T-helper 17 cell (primary cell): ENCODE measurements at regions not wholly inside any gene's neighbourhood (a gene's known extent, or its start where the extent isn't known, plus 50 kb on each side); places are given as distances from the start of the nearest gene placed in this dataset.

Experiments
- ATAC-seq: fragments of 150-1000 bp; cut with Tn5 transposase; 2 replicates; pipeline ENCODE4 v1.10.0; 2021; ENCODE audit warnings: mild to moderate bottlenecking, moderate library complexity
- DNase-seq, 3 donors: peaks; one replicate each; pipeline versions ENCODE4 v3.0.0 to v3.0.0-alpha.2; 2020 to 2021
- H3K9me3 ChIP-seq: one replicate; pipeline ENCODE4 v1.7.0; 2013; ENCODE audit warnings: low read length, mild to moderate bottlenecking; ENCODE audit not compliant: control insufficient read depth, poor library complexity, severe bottlenecking
- H3K27ac Mint-ChIP-seq: one replicate; pipeline ENCODE4 v1.8.0; 2022; ENCODE audit warnings: mild to moderate bottlenecking, moderate library complexity, mixed read lengths
- H3K27me3 Mint-ChIP-seq: one replicate; pipeline ENCODE4 v1.8.0; 2022; ENCODE audit warnings: mixed read lengths
- H3K36me3 Mint-ChIP-seq: one replicate; pipeline ENCODE4 v1.8.0; 2022; ENCODE audit warnings: low read depth, mixed read lengths
- H3K4me1 Mint-ChIP-seq: one replicate; pipeline ENCODE4 v1.8.0; 2022; ENCODE audit warnings: mild to moderate bottlenecking, mixed read lengths
- H3K4me3 Mint-ChIP-seq: one replicate; pipeline ENCODE4 v1.8.0; 2022; ENCODE audit warnings: mild to moderate bottlenecking, moderate library complexity, mixed read lengths

DNA sequence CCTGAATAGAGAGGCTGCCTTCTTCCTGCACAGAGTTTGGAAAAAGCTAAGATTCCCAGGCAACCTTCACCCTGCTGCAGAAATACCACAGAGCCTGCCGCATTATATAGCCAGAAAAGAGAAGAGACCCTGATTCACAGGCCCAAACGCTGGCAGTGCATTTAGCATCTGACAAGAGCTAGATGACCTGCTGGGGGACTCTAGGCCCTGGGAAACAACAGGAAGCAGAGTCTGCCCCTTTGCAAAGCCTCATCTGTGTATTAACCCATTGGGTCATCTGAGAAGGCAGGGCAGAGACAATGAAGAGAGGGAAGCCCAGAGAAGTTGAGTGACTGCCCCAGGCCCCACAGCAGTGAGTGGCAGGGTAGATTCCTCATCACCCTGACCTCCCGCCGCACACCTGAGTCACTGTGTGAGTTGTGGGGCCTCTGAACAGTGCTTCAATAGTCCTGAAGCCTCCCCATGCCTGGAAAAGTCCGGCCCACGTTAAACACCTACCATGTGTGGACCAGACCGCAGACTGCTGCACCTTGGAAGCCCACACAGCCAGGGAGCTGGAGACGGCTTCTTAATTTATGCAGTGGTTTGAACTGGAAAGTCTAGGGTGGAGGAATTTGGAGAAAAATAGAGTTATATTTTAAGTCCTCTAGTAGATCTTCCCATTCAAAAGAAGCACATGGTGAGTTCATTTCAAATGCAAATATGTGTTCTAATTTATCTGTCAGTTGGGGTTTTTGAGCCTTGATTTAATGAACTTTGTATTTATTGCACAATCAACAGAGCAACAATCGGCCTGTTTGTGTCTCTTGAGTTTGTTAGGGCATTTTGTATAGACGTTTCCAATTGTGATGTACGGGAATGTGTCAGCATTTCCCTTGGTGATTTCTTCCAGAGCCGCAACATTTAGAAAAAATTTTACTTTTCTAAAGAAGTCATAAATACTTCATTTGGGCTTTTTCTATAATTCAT lies 80.4 kb upstream of the GPR26 start:
- no peak overlapping the region for H3K4me3 Mint-ChIP-seq
- no peak for ATAC-seq
- no peak overlapping the region for H3K27ac Mint-ChIP-seq
- no peaks in the 10 kb centered on the region for H3K9me3 ChIP-seq
- H3K27me3 Mint-ChIP-seq: peaks cover 66% of the 10 kb centered on the region
- peaks cover 7% of the 10 kb centered on the region for H3K36me3 Mint-ChIP-seq
- H3K4me1 Mint-ChIP-seq: peaks cover 3% of the 10 kb centered on the region
- no peak for DNase-seq

DNA sequence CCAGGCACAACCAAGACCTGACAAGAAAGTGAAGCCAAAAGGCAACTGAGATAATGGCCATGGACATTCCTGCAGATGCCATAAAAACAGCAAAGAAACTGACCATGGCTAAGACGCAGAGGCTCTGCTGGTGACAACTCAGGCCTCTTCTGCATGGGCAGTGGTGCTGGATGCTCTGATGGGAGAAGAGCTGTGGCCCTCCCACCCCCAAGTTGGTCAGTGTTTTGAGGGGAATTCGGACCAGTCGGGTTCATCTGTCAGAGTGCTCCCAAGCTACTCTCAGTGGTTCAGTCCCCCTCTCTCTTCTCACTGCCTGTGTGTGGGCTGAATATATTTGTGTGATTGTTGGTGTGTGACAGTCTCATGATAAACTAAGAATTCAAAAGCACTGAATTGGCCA lies 79.0 kb upstream of the GPR26 start:
- Mint-ChIP-seq H3K27ac (no peak overlapping the region), H3K27me3 (peaks cover 60% of the 10 kb centered on the region), H3K36me3 (peaks cover 3% of the 10 kb centered on the region), H3K4me3 (no peak overlapping the region), H3K4me1 (no peaks in the 10 kb centered on the region)
- no peaks in the 10 kb centered on the region for H3K9me3 ChIP-seq
- ATAC-seq (no peak), DNase-seq (no peak)

DNA sequence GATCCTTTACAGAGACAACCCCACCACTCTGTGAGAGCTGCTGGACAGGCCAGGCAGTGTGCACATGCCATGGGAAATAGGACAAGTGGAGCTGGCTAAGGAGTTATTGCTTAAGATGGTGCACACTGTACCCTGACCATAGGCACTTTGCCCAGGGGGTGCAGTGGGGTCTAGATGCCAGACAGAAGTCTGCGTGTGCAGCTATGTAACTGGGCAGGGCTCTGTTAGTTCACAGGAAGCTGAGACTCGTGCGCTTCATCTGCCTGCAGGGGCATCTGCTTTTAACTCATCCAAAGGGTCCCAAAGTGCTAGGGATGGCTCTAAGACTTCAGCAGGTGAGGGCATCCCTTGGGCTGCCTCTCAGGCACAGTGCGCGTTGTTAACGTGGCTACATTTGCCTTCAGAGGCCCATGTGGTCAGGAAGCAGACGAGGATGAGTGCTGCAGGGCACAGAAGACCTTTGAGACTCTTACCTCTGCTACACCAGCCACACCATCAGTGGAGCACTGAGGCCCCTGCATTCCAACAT lies 77.7 kb upstream of the GPR26 start:
- Mint-ChIP-seq H3K27ac (no peak overlapping the region), H3K4me1 (no peaks in the 10 kb centered on the region), H3K27me3 (peaks cover 46% of the 10 kb centered on the region), H3K36me3 (peaks cover 3% of the 10 kb centered on the region), H3K4me3 (no peak overlapping the region)
- ATAC-seq: no peak
- DNase-seq: no peak
- no peaks in the 10 kb centered on the region for H3K9me3 ChIP-seq

- Mint-ChIP-seq H3K4me1 (no peaks in the 10 kb centered on the region), H3K4me3 (no peak overlapping the region), H3K27ac (no peak overlapping the region), H3K36me3 (no peaks in the 10 kb centered on the region), H3K27me3 (peaks cover 35% of the 10 kb centered on the region)
- ATAC-seq: no peak
- no peaks in the 10 kb centered on the region for H3K9me3 ChIP-seq
- DNase-seq: no peak
Measured at GRCh38 chr10:123595661-123596060, 70.5 kb upstream of the GPR26 start.

DNA sequence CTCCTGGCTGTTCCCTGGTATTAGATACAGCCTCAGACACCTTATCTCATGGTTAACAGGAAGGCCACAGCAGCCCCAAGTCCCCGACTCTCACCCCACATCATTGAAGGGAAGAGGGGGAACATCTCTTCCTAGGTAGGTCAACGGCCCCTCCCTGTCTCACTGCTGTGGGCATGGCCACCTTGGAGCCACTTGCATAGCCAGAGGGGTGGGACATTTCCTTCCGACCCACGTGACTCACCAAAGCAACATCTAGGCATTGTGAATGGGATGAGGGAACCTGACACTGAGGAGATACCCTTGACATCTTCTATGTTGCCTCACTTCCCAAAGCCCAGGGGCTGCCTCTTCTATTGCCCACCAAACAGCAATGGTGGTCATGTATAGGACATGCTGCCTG lies 68.5 kb upstream of the GPR26 start:
- H3K4me3 Mint-ChIP-seq: no peak overlapping the region
- ATAC-seq: no peak
- H3K27ac Mint-ChIP-seq: no peak overlapping the region
- H3K4me1 Mint-ChIP-seq: no peaks in the 10 kb centered on the region
- no peaks in the 10 kb centered on the region for H3K9me3 ChIP-seq
- peaks cover 27% of the 10 kb centered on the region for H3K27me3 Mint-ChIP-seq
- H3K36me3 Mint-ChIP-seq: no peaks in the 10 kb centered on the region
- no peak for DNase-seq

DNA sequence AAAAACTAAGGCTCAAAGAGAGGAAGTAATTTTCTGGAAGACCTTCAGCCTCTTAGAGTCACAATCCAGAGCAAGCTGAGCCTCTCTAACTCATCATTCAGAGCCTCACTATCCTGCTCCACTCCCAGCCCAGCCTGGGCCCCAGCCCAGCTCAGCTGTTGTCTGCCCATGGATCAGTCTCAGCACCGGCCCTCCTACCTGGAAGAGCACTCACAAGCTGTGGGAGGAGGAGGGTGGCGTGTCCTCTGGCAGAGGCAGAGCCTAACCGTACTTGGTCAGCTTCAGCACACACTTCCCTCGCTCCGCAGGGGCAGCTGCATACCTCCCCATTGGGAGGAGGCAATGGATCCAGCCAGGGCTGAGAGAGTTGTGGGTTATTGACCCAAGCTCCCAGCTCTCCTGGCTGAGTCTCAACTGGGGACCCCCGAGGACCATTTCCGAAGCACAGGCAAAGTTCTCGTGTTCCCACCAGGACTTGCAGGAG lies 66.7 kb upstream of the GPR26 start:
- no peak overlapping the region for H3K27ac Mint-ChIP-seq
- no peak for ATAC-seq
- H3K36me3 Mint-ChIP-seq: no peaks in the 10 kb centered on the region
- H3K9me3 ChIP-seq: no peaks in the 10 kb centered on the region
- H3K4me1 Mint-ChIP-seq: no peaks in the 10 kb centered on the region
- H3K27me3 Mint-ChIP-seq: peaks cover 30% of the 10 kb centered on the region
- DNase-seq: no peak
- H3K4me3 Mint-ChIP-seq: no peak overlapping the region

DNA sequence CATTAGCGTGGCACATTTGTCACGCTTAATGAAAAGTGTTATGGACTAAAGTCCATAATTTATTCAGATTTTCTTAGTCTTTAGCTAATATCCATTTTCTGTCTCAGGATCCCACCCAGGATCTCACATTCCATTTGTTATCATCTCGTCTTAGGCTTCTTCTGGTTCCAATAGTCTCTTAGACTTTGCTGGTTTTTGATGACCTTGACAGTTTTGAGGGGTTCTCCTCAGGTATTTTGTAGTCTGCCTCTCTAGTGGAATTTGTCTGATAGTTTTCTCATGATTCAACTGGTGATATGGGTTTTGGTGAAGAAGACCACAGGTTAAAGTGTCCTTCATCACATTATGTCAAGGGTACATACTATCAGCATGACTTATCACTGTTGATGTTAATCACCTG lies 66.0 kb upstream of the GPR26 start:
- Mint-ChIP-seq H3K27ac (no peak overlapping the region), H3K4me3 (no peak overlapping the region), H3K4me1 (no peaks in the 10 kb centered on the region), H3K27me3 (peaks cover 29% of the 10 kb centered on the region), H3K36me3 (no peaks in the 10 kb centered on the region)
- DNase-seq (no peak), ATAC-seq (no peak)
- H3K9me3 ChIP-seq: no peaks in the 10 kb centered on the region

DNA sequence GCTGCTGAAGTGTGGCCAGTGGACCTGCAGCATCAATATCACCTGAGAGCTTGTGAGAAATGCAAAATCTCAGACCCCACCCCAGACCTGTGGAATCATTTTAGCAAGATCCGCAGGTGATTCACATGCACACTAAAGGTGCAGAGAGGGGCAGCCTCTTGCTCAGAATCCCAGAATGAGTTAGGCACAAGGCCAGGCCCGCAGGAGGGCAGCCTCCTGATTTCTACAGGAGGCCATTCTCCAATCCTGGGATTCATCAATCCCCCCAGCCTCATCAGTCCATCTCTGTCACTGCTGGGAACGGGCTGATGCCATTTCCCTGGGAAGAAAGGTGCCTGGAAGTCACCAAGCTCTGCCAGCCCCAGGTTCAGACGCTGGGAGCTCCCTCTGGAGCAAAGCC lies 63.0 kb upstream of the GPR26 start:
- Mint-ChIP-seq H3K27me3 (peaks cover 24% of the 10 kb centered on the region), H3K27ac (no peak overlapping the region), H3K4me1 (no peaks in the 10 kb centered on the region), H3K4me3 (no peak overlapping the region), H3K36me3 (no peaks in the 10 kb centered on the region)
- H3K9me3 ChIP-seq: no peaks in the 10 kb centered on the region
- DNase-seq: no peak
- ATAC-seq: no peak

GRCh38 chr10:123604506-123604905 lies 61.6 kb upstream of the GPR26 start:
- no peak overlapping the region for H3K27ac Mint-ChIP-seq
- ATAC-seq: no peak
- H3K36me3 Mint-ChIP-seq: no peaks in the 10 kb centered on the region
- no peak overlapping the region for H3K4me3 Mint-ChIP-seq
- no peaks in the 10 kb centered on the region for H3K4me1 Mint-ChIP-seq
- no peak for DNase-seq
- no peaks in the 10 kb centered on the region for H3K9me3 ChIP-seq
- H3K27me3 Mint-ChIP-seq: peaks cover 25% of the 10 kb centered on the region

DNA sequence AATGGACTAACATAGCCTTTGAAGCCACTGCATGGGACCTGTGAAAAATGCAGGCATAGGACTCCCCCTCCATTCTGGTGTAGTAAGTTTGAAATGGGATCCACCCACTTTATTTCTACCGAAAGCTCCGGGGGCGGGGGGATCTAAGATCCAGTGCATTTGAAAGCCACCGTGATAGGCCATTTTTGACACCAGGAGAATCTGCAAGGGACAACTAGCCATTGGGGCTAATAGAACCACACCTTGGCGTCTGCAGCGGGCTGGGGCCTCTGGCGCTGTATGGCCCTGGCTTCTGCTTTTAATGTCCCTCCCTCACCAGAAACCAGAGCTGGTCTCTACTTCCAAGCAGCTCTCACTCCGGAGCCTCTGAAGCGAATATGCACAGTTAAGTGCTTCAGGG lies 60.1 kb upstream of the GPR26 start:
- Mint-ChIP-seq H3K27me3 (peaks cover 23% of the 10 kb centered on the region), H3K4me1 (no peaks in the 10 kb centered on the region), H3K4me3 (no peak overlapping the region), H3K27ac (no peak overlapping the region), H3K36me3 (no peaks in the 10 kb centered on the region)
- DNase-seq: no peak
- no peaks in the 10 kb centered on the region for H3K9me3 ChIP-seq
- ATAC-seq: no peak

- Mint-ChIP-seq H3K36me3 (no peaks in the 10 kb centered on the region), H3K27ac (no peak overlapping the region), H3K4me3 (no peak overlapping the region), H3K4me1 (no peaks in the 10 kb centered on the region), H3K27me3 (peaks cover 23% of the 10 kb centered on the region)
- no peaks in the 10 kb centered on the region for H3K9me3 ChIP-seq
- no peak for ATAC-seq
- DNase-seq: no peak
Measured at GRCh38 chr10:123606955-123607354, 59.2 kb upstream of the GPR26 start.

- no peaks in the 10 kb centered on the region for H3K4me1 Mint-ChIP-seq
- no peak overlapping the region for H3K4me3 Mint-ChIP-seq
- H3K27me3 Mint-ChIP-seq: peaks cover 23% of the 10 kb centered on the region
- no peaks in the 10 kb centered on the region for H3K9me3 ChIP-seq
- H3K27ac Mint-ChIP-seq: no peak overlapping the region
- no peaks in the 10 kb centered on the region for H3K36me3 Mint-ChIP-seq
- ATAC-seq (no peak), DNase-seq (no peak)
Measured at GRCh38 chr10:123607386-123607785, 58.8 kb upstream of the GPR26 start.

DNA sequence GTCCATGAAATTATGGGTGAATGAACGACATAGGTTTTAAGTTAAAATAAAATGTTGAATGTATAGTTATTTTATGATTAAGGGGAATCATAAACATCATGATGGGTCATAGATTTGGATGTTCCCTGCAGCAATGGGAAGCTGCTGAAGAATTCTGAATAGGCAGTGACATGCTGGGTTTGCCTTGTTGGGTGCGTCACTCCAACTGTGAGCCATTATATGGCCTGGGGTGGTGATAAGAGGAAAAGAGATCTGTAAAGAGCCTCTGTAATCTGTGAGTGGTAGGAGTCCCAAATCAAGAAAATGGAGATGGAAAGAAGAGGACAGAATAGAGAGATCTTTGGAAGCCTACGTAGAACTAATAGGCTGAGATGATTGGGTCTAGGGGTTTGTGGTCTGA lies 58.1 kb upstream of the GPR26 start:
- ATAC-seq (no peak), DNase-seq (no peak)
- Mint-ChIP-seq H3K4me1 (no peaks in the 10 kb centered on the region), H3K36me3 (no peaks in the 10 kb centered on the region), H3K27me3 (peaks cover 23% of the 10 kb centered on the region), H3K27ac (no peak overlapping the region), H3K4me3 (no peak overlapping the region)
- H3K9me3 ChIP-seq: no peaks in the 10 kb centered on the region

DNA sequence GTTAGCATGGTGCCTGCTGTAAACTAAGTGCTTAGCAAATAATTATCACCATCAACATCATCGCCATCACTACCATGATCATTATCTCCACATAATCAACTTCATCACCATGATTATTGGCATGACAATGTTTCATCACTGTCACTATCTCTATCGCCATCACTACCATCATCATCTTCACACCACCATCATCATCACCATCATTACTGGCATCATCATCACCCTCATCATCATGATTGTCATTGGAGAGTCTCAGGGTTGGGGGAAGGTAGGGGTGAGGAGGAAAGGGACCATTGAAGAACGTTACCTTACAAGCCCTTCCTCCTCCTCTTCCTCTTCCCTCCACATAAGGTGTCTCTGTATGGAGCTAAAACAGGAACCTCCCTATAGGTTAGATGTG lies 54.9 kb upstream of the GPR26 start:
- Mint-ChIP-seq H3K4me1 (no peaks in the 10 kb centered on the region), H3K36me3 (no peaks in the 10 kb centered on the region), H3K27me3 (peaks cover 29% of the 10 kb centered on the region), H3K4me3 (no peak overlapping the region), H3K27ac (no peak overlapping the region)
- no peak for ATAC-seq
- no peak for DNase-seq
- no peaks in the 10 kb centered on the region for H3K9me3 ChIP-seq
